Peyer's patch (tissue), 4 donors: ENCODE measurements at regions not wholly inside any gene's neighbourhood (a gene's known extent, or its start where the extent isn't known, plus 50 kb on each side); places are given as distances from the start of the nearest gene placed in this dataset.
A peak's percentile ranks its signal among the peaks of the same experiment; 100 is the strongest.
"Not testable (repeated sequence)": the region's sequence is repeated elsewhere in the genome, so short reads cannot be mapped to it uniquely, and the experiment has no call there.

Experiments
- DNase-seq, 3 donors: peaks; one replicate each; pipeline ENCODE4 v3.0.0-alpha.2; 2017 to 2019
- H3K27ac ChIP-seq, 4 donors: fragments of 200-600 bp; sonication (generic); one replicate each; pipeline ENCODE4 v1.5.1; 2016 to 2019
- H3K27me3 ChIP-seq, 2 donors: fragments of 200-600 bp; sonication (generic); one replicate each; pipeline ENCODE4 v1.5.1; 2019
- H3K36me3 ChIP-seq, 3 donors: fragments of 200-600 bp; sonication (generic); one replicate each; pipeline ENCODE4 v1.5.1; 2016 to 2019
- H3K4me1 ChIP-seq, 4 donors: fragments of 200-600 bp; sonication (generic); one replicate each; pipeline ENCODE4 v1.5.1; 2016 to 2019
- H3K4me3 ChIP-seq, 4 donors: fragments of 200-600 bp; sonication (generic); 1 replicate in 3 of 4; 2 replicates in 1 of 4; pipeline ENCODE4 v1.5.1; 2016 to 2019; ENCODE audit warnings: mild to moderate bottlenecking in 1 of 4
- H3K9me3 ChIP-seq, 4 donors: fragments of 200-600 bp; sonication (generic); one replicate each; pipeline ENCODE4 v1.5.1; 2016 to 2019; ENCODE audit warnings: mild to moderate bottlenecking in 1 of 4
- small RNA-seq, 2 donors: library from RNA; depleted of rRNA; stranded (forward); fragments of <200 nt; gene quantifications; one replicate each; pipeline ENCODE3, GENCODE V24; 2016
- TF ChIP-seq, protein P1 (sequence below), 6 experiments: fragments of 450-650 bp in 4 of 6; fragments of 200-600 bp in 2 of 6; sonication (generic) in 1 of 6; IDR thresholded peaks; one replicate each; pipeline ENCODE4 v1.5.1; 2017 to 2019; ENCODE audit warnings: antibody characterized with exemption in 6 of 6, mild to moderate bottlenecking in 3 of 6, moderate library complexity in 1 of 6

DNA sequence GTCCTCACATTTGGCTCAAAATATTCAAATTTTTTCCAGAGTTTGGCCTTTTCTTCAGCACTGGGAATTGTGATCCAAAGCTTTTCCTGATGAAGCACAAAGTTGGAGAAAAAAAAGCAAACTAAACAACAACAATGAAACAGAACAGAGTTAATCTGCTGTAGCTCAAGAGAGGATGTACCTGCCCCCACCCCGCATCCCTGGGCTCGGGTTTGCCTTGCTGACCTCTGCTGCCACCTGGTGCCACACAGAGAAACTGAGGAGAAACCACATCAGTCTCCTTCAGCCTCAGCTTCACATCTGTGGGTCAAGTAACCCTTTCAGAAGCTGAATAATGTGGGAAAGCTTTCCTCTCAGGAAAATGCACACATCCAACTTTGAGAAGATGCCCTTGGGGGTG lies 290.4 kb downstream of the RTP5 start:
- not testable (repeated sequence) for H3K9me3 ChIP-seq, H3K27ac ChIP-seq, H3K4me3 ChIP-seq, H3K4me1 ChIP-seq, DNase-seq, H3K36me3 ChIP-seq, H3K27me3 ChIP-seq
- TF ChIP-seq, protein P1, sequence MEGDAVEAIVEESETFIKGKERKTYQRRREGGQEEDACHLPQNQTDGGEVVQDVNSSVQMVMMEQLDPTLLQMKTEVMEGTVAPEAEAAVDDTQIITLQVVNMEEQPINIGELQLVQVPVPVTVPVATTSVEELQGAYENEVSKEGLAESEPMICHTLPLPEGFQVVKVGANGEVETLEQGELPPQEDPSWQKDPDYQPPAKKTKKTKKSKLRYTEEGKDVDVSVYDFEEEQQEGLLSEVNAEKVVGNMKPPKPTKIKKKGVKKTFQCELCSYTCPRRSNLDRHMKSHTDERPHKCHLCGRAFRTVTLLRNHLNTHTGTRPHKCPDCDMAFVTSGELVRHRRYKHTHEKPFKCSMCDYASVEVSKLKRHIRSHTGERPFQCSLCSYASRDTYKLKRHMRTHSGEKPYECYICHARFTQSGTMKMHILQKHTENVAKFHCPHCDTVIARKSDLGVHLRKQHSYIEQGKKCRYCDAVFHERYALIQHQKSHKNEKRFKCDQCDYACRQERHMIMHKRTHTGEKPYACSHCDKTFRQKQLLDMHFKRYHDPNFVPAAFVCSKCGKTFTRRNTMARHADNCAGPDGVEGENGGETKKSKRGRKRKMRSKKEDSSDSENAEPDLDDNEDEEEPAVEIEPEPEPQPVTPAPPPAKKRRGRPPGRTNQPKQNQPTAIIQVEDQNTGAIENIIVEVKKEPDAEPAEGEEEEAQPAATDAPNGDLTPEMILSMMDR (IDR thresholded peaks at IDR 0.05) = peak in 3 of 6 experiments; percentile 41 to 60 (median 42)

DNA sequence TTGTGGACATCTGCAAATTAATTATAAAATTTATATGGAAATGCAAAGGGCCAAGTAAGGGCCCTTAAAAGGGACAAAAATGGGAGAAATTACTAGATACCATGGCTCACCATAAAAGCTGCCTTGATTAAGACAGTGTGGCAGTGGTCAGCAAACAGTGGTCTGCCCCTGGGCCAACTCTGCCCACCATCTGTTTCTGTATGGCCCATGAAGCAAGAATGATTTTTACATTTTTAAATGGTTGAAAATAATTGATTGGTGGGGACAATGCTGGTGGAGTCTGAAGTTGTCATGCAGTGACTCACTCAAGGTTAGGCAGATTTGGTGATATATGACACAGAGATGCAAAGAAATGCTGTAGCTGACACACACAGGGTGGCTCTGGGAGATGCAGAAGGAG lies 295.6 kb downstream of the RTP5 start:
- H3K27me3 ChIP-seq, H3K9me3 ChIP-seq, H3K27ac ChIP-seq, H3K4me1 ChIP-seq, H3K4me3 ChIP-seq, DNase-seq, H3K36me3 ChIP-seq: not testable (repeated sequence)

- not testable (repeated sequence) for DNase-seq, H3K27me3 ChIP-seq, H3K9me3 ChIP-seq, H3K4me1 ChIP-seq, H3K4me3 ChIP-seq, H3K27ac ChIP-seq, H3K36me3 ChIP-seq
These were observed 301.8 kb downstream of the RTP5 start for GRCh38 chr2:242171290-242171689.

Small RNAs in the stretch of these regions (small RNA-seq; reads per million reads assigned to genes)
- gene CICP10 (0 reads per million in 2 donors), gene SEPT14P2 (0 reads per million in 2 donors)
